ENCODE measurements at regions not wholly inside any gene's neighbourhood (a gene's known extent, or its start where the extent isn't known, plus 50 kb on each side); places are given as distances from the start of the nearest gene placed in this dataset.

GRCh38 chr12:34598352-34598827 is 576.1 kb downstream of the ALG10 start:
- H3K4me1 Mint-ChIP-seq (ENCODE audit: unreplicated experiment) = no peaks in the 10 kb centered on the region
- no peaks in the 10 kb centered on the region for H3K36me3 Mint-ChIP-seq
- H3K27me3 Mint-ChIP-seq = no peaks in the 10 kb centered on the region
- peaks cover 12% of the 10 kb centered on the region for H3K9me3 Mint-ChIP-seq
- DNase-seq (ENCODE audit: extremely low spot score, unreplicated experiment) = no peak
- no peak for TF ChIP-seq CTCF (conservative IDR thresholded peaks at IDR 0.05)
- no peak overlapping the region for H3K27ac Mint-ChIP-seq
- no peak overlapping the region for H3K4me3 Mint-ChIP-seq

- H3K27me3 Mint-ChIP-seq = no peaks in the 10 kb centered on the region
- H3K36me3 Mint-ChIP-seq = no peaks in the 10 kb centered on the region
- peak; percentile 50 for DNase-seq (ENCODE audit: extremely low spot score, unreplicated experiment)
- no peak for TF ChIP-seq CTCF (conservative IDR thresholded peaks at IDR 0.05)
- no peak overlapping the region for H3K27ac Mint-ChIP-seq
- no peak overlapping the region for H3K4me3 Mint-ChIP-seq
- H3K4me1 Mint-ChIP-seq (ENCODE audit: unreplicated experiment) = no peaks in the 10 kb centered on the region
- H3K9me3 Mint-ChIP-seq = peaks cover 12% of the 10 kb centered on the region
Observed at GRCh38 chr12:34598851-34599529, 576.7 kb downstream of the ALG10 start.

GRCh38 chr12:34599530-34600513 is 577.5 kb downstream of the ALG10 start:
- H3K27me3 Mint-ChIP-seq = no peaks in the 10 kb centered on the region
- DNase-seq (ENCODE audit: extremely low spot score, unreplicated experiment) = no peak
- no peaks in the 10 kb centered on the region for H3K4me1 Mint-ChIP-seq (ENCODE audit: unreplicated experiment)
- H3K27ac Mint-ChIP-seq = no peak overlapping the region
- no peak for TF ChIP-seq CTCF (conservative IDR thresholded peaks at IDR 0.05)
- H3K9me3 Mint-ChIP-seq = peaks cover 8% of the 10 kb centered on the region
- H3K4me3 Mint-ChIP-seq = no peak overlapping the region
- H3K36me3 Mint-ChIP-seq = no peaks in the 10 kb centered on the region

- no peaks in the 10 kb centered on the region for H3K9me3 Mint-ChIP-seq
Observed at GRCh38 chr12:34600592-34601462, 578.5 kb downstream of the ALG10 start.

More at GRCh38 chr12:34600592-34601462, 578.5 kb downstream of the ALG10 start:
- Mint-ChIP-seq H3K4me3 (no peak overlapping the region), H3K36me3 (no peaks in the 10 kb centered on the region), H3K4me1 (ENCODE audit: unreplicated experiment) (no peaks in the 10 kb centered on the region), H3K27me3 (no peaks in the 10 kb centered on the region), H3K27ac (no peak overlapping the region)
- DNase-seq (ENCODE audit: extremely low spot score, unreplicated experiment) = peak; percentile 56
- no peak for TF ChIP-seq CTCF (conservative IDR thresholded peaks at IDR 0.05)

Data from type B pancreatic cell (in vitro differentiated cells).